ENCODE measurements at regions not wholly inside any gene's neighbourhood (a gene's known extent, or its start where the extent isn't known, plus 50 kb on each side); places are given as distances from the start of the nearest gene placed in this dataset.
"Not testable (repeated sequence)": the region's sequence is repeated elsewhere in the genome, so short reads cannot be mapped to it uniquely, and the experiment has no call there.

DNA sequence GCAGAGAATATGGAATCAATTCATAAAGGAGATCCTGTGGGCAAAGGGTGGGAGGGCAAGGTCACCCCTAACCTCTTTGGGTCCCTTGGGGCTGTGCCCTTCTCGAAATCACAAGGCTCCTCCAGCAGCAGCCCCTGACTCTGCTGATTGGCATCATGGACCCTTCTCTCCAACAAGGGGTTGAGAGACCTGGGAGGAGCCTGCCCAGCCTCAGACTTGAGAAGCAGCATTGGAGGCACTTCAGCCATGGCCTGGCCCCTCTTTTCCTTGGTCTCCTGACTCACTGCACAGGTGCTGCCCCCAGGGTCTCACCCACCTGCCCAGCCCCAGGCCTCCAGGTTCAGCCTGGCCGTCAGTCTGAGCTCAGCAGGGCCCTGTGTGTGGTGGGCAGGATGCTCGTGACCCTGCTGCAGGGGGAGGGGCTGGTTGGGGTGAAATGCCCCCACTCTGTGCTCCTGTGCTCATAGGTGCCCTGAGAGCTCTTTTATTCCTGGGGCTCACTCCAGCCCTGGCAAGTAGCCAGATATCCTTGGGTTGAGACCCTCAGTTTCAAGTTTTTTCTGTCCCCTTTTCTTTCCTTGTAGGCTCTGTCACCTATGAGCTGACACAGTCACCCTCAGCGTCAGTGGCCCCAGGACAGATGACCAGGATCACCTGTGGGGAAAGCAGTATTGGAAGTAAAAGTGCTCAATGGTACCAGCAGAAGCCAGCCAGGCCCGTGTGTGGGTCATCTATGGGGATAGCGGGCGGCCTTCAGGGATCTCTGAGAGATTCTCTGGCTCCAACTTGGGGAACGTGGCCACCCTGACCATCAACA lies 110.8 kb downstream of the GGTLC2 start:
- TF ChIP-seq, protein P1, sequence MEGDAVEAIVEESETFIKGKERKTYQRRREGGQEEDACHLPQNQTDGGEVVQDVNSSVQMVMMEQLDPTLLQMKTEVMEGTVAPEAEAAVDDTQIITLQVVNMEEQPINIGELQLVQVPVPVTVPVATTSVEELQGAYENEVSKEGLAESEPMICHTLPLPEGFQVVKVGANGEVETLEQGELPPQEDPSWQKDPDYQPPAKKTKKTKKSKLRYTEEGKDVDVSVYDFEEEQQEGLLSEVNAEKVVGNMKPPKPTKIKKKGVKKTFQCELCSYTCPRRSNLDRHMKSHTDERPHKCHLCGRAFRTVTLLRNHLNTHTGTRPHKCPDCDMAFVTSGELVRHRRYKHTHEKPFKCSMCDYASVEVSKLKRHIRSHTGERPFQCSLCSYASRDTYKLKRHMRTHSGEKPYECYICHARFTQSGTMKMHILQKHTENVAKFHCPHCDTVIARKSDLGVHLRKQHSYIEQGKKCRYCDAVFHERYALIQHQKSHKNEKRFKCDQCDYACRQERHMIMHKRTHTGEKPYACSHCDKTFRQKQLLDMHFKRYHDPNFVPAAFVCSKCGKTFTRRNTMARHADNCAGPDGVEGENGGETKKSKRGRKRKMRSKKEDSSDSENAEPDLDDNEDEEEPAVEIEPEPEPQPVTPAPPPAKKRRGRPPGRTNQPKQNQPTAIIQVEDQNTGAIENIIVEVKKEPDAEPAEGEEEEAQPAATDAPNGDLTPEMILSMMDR (IDR thresholded peaks at IDR 0.05; ENCODE audit: low read depth, low read length): no peak
- H3K9me3 ChIP-seq (ENCODE audit: severe bottlenecking): no peaks in the 10 kb centered on the region
- H3K4me3 ChIP-seq (ENCODE audit: low read depth, low read length): no peak overlapping the region
- DNase-seq: no peak
- H3K27ac ChIP-seq: no peak overlapping the region
- H3K27me3 ChIP-seq (ENCODE audit: insufficient read depth, low read depth, severe bottlenecking): no peaks in the 10 kb centered on the region
- H3K36me3 ChIP-seq: no peaks in the 10 kb centered on the region

DNA sequence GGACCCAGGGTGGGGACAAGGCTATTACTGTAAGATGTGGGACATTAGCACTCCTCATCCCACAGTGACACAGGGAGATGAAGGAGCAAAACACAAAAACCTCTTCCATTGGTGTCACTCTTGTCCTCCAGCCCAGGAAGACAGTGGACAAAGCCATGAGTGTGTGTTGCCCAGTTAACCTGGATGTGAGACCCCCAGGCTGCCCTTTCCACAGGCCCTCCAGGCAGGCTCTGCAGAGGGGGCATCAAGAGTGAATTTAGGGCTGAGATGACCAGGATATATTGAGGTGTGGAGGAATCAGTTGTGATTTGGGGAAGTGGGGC lies 111.3 kb downstream of the GGTLC2 start:
- no peaks in the 10 kb centered on the region for H3K27me3 ChIP-seq (ENCODE audit: insufficient read depth, low read depth, severe bottlenecking)
- TF ChIP-seq, protein P1 (IDR thresholded peaks at IDR 0.05; ENCODE audit: low read depth, low read length): no peak

DNA sequence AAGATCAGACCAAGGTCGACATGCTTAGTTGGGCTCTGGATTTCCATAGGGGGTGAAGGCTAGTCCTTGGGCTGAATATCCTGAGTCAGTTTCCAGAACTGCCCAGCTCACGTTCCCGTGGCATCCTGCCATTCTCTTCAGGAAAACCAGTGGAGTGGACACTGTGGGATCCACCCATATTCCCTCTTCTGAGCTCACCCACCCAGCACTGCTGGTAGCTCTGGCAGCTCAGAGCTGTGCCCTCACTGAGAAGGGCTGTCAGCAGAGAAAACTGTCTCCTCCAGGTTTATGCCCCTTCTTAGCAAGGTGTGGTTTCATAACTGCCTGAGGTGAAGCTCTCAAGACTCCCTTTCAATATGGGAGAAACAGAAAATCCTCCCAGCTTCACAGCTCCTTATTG lies 111.7 kb downstream of the GGTLC2 start:
- DNase-seq: no peak
- H3K27ac ChIP-seq: no peak overlapping the region
- no peak overlapping the region for H3K4me3 ChIP-seq (ENCODE audit: low read depth, low read length)
- no peaks in the 10 kb centered on the region for H3K9me3 ChIP-seq (ENCODE audit: severe bottlenecking)
- TF ChIP-seq, protein P1 (IDR thresholded peaks at IDR 0.05; ENCODE audit: low read depth, low read length): no peak
- no peaks in the 10 kb centered on the region for H3K36me3 ChIP-seq
- H3K27me3 ChIP-seq (ENCODE audit: insufficient read depth, low read depth, severe bottlenecking): no peaks in the 10 kb centered on the region

More for the DNA sequence above, 111.3 kb downstream of the GGTLC2 start:
- DNase-seq: no peak
- Histone ChIP-seq H3K4me3 (ENCODE audit: low read depth, low read length) (no peak overlapping the region), H3K27ac (no peak overlapping the region), H3K36me3 (no peaks in the 10 kb centered on the region), H3K9me3 (ENCODE audit: severe bottlenecking) (no peaks in the 10 kb centered on the region)

DNA sequence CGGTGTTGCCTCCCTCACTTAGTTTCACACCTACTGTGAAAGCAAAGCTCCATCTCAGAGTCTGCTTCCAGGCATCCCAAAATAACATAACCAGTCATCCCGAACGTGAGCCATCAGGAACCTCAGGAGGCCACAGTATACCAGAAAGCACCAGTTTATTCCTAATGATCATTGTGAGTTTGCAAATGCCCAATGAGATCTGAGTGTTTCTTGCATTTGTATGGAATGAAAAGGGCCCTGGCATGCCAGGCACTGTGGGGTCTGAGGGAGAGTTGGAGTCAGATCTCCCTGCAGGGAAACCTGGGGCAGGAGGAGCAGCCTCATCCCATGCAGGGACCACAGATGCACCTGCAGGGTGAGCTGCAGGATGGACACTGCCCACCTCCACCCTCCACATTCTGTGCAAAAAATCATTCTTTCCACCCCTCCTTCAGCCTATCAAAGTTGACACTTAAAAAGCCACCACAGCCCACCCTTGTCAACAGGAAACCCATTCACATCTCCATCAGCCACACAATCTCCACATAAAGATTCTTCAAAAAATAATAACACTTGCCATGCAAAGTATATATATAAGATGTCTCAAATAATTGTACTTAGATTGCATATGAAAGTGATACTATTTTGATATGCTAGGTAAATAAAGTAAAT lies 112.3 kb downstream of the GGTLC2 start:
- H3K4me3 ChIP-seq (ENCODE audit: low read depth, low read length); DNase-seq; H3K9me3 ChIP-seq (ENCODE audit: severe bottlenecking); H3K27me3 ChIP-seq (ENCODE audit: insufficient read depth, low read depth, severe bottlenecking); H3K36me3 ChIP-seq; H3K27ac ChIP-seq: not testable (repeated sequence)

DNA sequence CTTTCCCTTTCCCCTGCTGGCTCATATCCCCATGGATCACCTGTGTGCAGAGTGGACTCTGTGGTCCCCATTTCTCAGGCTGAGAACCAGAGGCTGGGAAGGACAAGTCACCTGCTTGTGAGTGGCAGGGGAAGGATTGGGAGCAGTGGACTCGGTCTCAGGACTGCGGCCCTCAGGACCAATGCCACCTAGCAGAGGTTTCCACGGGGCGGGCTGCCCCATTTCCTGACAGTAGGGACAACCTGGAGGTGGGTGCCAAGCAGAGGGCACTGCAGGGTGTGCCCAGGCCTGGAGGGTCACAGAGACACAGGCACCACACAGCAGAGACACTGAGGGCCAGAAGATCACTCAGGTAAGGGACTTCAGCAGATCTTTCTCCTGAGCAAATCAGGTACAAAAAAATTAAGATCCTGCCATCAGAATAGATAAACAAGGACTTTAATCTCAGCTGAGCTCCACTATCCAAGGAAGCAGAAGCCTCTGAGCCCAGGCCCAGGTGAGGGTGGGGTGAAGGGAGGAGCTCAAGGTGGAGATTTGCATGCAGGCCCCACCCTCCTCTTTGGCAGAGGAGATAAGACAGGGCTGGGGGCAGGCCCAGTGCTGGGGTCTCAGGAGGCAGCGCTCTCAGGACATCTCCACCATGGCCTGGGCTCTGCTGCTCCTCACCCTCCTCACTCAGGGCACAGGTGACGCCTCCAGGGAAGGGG lies 113.8 kb downstream of the GGTLC2 start:
- H3K4me3 ChIP-seq (ENCODE audit: low read depth, low read length); H3K27me3 ChIP-seq (ENCODE audit: insufficient read depth, low read depth, severe bottlenecking); H3K9me3 ChIP-seq (ENCODE audit: severe bottlenecking); H3K36me3 ChIP-seq; DNase-seq; H3K27ac ChIP-seq: not testable (repeated sequence)

DNA sequence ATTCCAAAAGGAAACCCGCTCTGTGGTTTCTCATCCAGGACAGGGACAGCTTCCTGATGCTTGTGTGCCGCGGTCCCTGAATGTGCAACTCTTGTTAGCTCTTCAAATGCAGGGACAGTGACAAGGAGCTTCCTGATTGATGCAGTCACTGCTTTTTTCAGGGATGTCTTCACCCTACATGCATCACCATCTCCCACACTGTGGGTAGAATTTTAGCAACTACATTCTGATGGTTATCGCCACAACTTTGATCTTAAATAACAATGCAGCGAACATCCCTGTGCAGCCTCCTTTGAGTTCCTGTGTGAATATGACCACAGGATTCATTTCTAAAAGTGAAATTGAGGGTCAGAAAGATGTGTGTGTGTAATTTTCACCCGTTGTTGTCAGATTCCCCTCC lies 115.0 kb downstream of the GGTLC2 start:
- no peaks in the 10 kb centered on the region for H3K27me3 ChIP-seq (ENCODE audit: insufficient read depth, low read depth, severe bottlenecking)
- no peaks in the 10 kb centered on the region for H3K9me3 ChIP-seq (ENCODE audit: severe bottlenecking)
- no peaks in the 10 kb centered on the region for H3K36me3 ChIP-seq
- H3K4me3 ChIP-seq (ENCODE audit: low read depth, low read length): no peak overlapping the region
- H3K27ac ChIP-seq: no peak overlapping the region
- DNase-seq: no peak
- TF ChIP-seq, protein P1 (IDR thresholded peaks at IDR 0.05; ENCODE audit: low read depth, low read length): no peak
